NCI-H510A treated with DMSO at 0.1 percent for 48 hours (cell line): ENCODE measurements at regions not wholly inside any gene's neighbourhood (a gene's known extent, or its start where the extent isn't known, plus 50 kb on each side); places are given as distances from the start of the nearest gene placed in this dataset.

Source experiments
- DNase-seq: peaks from one replicate; lab custom pipeline; 2025; lab: John Stamatoyannopoulos, UW

DNA sequence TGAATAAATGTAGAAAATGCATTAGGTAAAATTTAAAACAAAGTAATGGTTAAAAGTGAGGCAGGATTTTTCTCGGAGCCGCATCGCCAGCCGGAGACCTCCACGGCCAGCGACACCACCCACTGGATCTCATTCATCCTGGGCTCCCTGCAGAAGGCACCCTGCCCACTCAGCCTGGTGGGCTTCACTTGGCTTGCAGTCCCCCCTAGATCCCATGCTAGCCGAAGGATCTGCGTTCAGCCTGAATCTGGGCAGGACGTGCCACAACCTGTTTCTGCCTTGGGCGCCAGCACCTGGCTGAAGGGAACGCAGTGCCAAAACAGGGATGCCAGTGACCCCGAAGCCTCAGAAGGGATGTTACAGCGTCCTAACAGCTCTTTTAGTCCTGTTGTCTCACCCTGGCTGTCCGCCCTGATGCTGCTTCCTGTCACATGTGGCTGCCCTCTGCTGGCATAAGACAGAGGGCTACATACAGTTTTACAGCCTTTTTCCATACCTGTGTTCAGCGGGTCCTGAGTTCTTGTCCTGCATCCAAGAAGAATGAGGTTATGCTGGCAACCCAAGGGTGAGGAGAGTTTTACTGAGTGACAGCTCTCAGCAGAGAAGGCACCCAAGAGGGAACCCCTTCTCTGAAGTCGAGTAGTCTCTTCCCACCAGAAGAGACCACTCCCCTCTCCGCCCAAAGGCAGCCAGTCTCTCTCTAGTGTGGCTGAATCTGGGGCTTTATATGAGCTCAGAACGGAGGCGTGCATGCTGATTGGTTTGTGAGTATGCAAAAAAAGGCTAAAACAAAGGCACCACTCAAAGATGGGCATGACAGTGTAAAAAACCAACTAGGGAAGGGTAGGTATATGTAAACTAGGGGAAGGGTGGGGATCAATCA is 173.1 kb upstream of the GYPC start:
- no peak for DNase-seq

GRCh38 chr2:126494593-126494992 is 161.4 kb upstream of the GYPC start:
- DNase-seq = no peak

DNA sequence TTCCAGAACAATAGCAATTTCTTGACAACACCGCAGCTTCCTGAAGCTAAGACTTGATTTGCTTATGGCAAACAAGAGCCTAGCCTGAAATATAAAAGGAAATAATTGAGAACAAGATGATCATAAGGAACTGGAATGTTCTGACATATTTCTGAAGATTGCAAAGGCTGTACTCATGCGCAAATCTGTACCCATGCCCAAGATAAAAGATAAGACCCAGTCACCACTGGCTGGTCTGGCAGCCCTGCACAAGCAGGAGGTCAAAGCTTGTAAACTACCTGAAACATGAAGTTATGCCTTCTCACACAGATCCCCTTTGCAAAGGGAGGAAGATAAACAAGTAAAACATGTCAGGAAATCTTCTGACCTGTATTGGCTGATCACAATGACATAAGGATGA is 160.8 kb upstream of the GYPC start:
- DNase-seq = no peak

DNA sequence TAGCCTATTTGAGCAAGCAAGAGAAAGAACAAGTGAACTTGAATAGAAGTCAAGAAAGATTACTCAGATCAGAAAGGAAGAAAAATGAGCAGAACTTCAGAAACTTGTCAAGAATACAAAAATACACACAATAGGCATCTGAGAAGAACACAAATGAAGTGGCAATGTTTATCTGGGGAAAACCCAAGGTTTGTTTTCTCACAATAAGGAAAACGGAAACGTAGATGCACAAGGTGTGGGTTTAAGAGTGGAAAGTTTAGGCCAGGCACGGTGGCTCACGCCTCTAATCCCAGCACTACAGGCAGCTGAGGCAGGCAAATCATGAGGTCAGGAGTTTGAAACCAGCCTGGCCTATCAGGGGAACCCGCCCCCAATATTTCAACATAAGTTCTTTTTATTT is 159.5 kb upstream of the GYPC start:
- DNase-seq = no peak

- DNase-seq = no peak
Measured at GRCh38 chr2:126503476-126503875, 152.5 kb upstream of the GYPC start.

DNA sequence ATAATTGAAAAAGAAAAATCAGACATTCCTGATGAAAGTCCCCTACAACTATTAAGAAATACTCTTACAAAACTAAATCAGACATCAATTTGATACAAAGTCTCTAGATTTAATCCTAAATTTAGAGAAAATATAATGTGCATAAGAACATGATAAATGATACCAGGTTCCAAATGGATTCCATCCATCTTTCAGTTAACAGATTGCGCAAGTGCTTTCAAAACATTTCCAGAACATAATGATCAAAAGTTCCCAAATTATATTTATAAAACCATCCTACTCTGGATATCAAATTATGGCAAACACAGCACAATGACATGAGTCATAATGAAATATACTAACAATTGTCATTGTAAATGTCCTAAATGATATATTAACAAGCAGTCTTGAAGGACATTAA is 151.0 kb upstream of the GYPC start:
- no peak for DNase-seq

DNA sequence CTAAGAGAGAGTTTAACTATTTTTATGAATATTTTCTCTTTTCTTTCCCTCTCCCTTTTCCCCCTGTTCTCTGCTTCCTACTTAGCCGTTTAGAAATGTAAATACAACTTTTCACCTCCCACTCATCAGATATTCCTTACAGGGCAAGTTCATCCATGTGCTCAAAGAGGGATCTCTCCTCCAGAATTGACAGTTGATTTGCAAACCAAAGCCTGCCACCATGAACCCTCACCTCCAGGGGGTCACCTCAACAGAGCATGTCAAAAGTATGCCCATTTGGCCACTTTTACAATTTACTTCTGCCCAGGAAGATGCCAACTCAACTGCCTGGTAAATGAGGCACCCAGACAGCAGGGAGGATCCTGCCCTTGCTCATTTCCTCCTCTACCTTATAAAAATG is 149.2 kb upstream of the GYPC start:
- DNase-seq = no peak

DNA sequence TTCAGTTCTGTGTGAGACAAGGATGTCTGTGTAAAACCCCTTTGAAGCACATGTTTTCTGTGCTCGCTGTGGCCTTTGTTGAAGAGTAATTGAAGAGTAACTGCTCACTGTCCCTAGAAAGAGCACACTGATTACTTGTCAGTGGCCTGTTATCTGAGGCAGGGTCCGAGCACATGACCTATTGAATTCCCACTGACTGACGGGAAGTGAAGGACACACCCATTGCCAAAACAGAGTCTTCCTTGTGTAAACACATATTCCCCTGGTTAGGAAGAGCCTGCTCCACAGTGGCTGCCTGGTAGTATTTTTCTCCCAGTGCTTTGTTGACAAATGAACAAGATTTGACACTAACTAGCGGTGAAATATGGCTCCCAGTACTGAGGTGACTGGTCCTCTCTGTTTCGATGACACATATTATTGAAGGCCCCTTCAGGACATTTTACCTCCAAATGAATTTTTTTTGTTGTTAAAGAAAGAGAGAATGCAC is 148.5 kb upstream of the GYPC start:
- peak; percentile 23 for DNase-seq

GRCh38 chr2:126510356-126510755 is 145.6 kb upstream of the GYPC start:
- no peak for DNase-seq

DNA sequence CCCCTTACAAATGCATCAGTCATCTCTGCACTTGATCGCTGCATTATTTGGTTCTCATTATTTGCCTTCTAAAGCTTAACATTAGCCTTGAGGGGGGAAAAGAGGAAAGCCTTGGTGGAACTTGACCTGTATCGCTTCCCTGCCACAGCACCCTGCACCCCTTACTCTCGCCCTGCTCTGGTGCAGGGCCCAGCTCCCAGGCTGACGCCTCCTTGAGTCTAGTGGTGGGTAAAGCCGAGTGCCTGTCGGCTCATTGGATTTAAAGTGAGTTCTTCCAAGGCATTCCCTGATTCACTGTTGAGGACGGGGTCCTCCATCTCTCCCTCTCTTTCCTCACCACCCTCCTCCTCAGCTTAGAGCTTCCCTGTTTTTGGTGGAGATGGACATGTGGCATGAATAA is 145.0 kb upstream of the GYPC start:
- DNase-seq = no peak

- DNase-seq = no peak
Measured at GRCh38 chr2:126512026-126512425, 143.9 kb upstream of the GYPC start.

- DNase-seq = no peak
Measured at GRCh38 chr2:126513033-126513432, 142.9 kb upstream of the GYPC start.

DNA sequence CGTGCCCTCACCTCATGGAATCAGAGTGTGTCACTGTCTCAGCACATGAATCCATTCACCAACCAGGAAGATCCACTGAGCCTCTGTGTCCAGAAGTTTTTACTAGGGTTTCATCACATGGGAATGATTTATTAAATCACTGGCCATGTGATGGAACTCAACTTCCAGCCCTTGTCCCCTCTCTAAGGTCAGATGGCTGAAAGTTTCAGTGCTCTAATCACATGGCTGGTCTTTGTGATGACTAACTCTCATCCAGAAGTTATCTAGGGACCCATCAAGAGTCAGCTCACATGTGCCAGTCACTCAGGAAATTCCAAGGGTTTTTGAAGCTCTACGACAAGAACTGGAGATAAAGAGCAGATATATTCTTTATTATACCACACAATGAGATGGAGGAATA is 140.5 kb upstream of the GYPC start:
- no peak for DNase-seq

- DNase-seq = no peak
Measured at GRCh38 chr2:126518196-126518595, 137.8 kb upstream of the GYPC start.

- no peak for DNase-seq
Measured at GRCh38 chr2:126527836-126528490, 128.0 kb upstream of the GYPC start.

- no peak for DNase-seq
Measured at GRCh38 chr2:126531029-126531428, 124.9 kb upstream of the GYPC start.

- no peak for DNase-seq
Measured at GRCh38 chr2:126534478-126534877, 121.5 kb upstream of the GYPC start.

- no peak for DNase-seq
Measured at GRCh38 chr2:126535408-126535807, 120.5 kb upstream of the GYPC start.

- no peak for DNase-seq
Measured at GRCh38 chr2:126536605-126537200, 119.3 kb upstream of the GYPC start.

DNA sequence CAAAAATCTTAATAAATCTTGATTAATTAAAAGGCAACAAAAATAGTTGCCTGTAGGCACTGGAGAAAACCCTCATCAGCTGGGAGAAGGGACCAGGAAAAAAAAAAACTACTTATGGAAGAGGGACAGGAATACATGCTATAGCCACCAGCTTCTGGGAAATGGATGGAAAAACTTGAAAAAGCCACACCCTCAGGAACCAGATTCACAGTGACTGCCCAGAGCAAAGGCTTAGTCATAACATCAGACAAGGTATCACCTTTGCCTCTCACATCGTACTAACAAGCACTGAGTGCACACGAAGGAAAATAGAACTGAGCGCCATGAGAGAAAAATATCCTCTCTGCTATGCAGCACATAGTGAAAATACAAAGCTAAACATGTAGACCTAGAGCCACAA is 116.9 kb upstream of the GYPC start:
- no peak for DNase-seq

- no peak for DNase-seq
Measured at GRCh38 chr2:126542247-126542646, 113.7 kb upstream of the GYPC start.

- DNase-seq = no peak
Measured at GRCh38 chr2:126543081-126543480, 112.9 kb upstream of the GYPC start.

- DNase-seq = no peak
Measured at GRCh38 chr2:126558029-126558428, 97.9 kb upstream of the GYPC start.
